Esophagus squamous epithelium (tissue), 5 donors: ENCODE measurements at regions not wholly inside any gene's neighbourhood (a gene's known extent, or its start where the extent isn't known, plus 50 kb on each side); places are given as distances from the start of the nearest gene placed in this dataset.

Experiments
- DNase-seq: peaks from one replicate; lab custom pipeline; 2025; lab: John Stamatoyannopoulos, UW
- H3K27ac ChIP-seq, 4 donors: fragments of 200-600 bp; sonication (generic); one replicate each; pipeline ENCODE4 v1.5.1; 2016 to 2019; ENCODE audit warnings: mild to moderate bottlenecking in 1 of 4
- H3K27me3 ChIP-seq, 4 donors: fragments of 200-600 bp; sonication (generic); 1 replicate in 3 of 4; 2 replicates in 1 of 4; pipeline versions ENCODE4 v1.5.1 to v1.6.0; 2017 to 2021; ENCODE audit warnings: antibody characterized with exemption in 1 of 4
- H3K36me3 ChIP-seq, 3 donors: fragments of 200-600 bp; sonication (generic); one replicate each; pipeline ENCODE4 v1.5.1; 2016 to 2019
- H3K4me1 ChIP-seq, 3 donors: fragments of 200-600 bp; sonication (generic); one replicate each; pipeline ENCODE4 v1.5.1; 2017 to 2019
- H3K4me3 ChIP-seq, 4 donors: fragments of 200-600 bp; sonication (generic); 1 replicate in 3 of 4; 2 replicates in 1 of 4; pipeline ENCODE4 v1.5.1; 2016 to 2019; ENCODE audit warnings: mild to moderate bottlenecking in 2 of 4, moderate library complexity in 1 of 4
- H3K9me3 ChIP-seq, 3 donors: fragments of 200-600 bp; sonication (generic); one replicate each; pipeline ENCODE4 v1.5.1; 2016 to 2019
- POLR2A ChIP-seq, 4 donors: fragments of 450-650 bp; IDR thresholded peaks; one replicate each; pipeline ENCODE4 v1.6.1; 2017; ENCODE audit warnings: antibody characterized with exemption in 4 of 4, mild to moderate bottlenecking in 4 of 4, moderate library complexity in 3 of 4
- WGBS, 2 donors: methylation state at CpG; one replicate each; pipeline ENCODE4 v1.1.5; 2018; 5-methylcytosine and 5-hydroxymethylcytosine counted together
- intact Hi-C: fragments of 100-400 bp; cut with DNase I; formaldehyde crosslinking; loops from one replicate; pipeline ENCODE4 v1.15.0; 2022
- TF ChIP-seq, protein P1 (sequence below), 6 experiments: fragments of 450-650 bp in 4 of 6; fragments of 200-600 bp in 2 of 6; sonication (generic) in 2 of 6; IDR thresholded peaks; one replicate each; pipeline ENCODE4 v1.5.1; 2016 to 2019; ENCODE audit warnings: antibody characterized with exemption in 6 of 6, mild to moderate bottlenecking in 4 of 6, moderate library complexity in 4 of 6
- donor health status: DM: yes; HTN: yes; CAD: no.

DNA sequence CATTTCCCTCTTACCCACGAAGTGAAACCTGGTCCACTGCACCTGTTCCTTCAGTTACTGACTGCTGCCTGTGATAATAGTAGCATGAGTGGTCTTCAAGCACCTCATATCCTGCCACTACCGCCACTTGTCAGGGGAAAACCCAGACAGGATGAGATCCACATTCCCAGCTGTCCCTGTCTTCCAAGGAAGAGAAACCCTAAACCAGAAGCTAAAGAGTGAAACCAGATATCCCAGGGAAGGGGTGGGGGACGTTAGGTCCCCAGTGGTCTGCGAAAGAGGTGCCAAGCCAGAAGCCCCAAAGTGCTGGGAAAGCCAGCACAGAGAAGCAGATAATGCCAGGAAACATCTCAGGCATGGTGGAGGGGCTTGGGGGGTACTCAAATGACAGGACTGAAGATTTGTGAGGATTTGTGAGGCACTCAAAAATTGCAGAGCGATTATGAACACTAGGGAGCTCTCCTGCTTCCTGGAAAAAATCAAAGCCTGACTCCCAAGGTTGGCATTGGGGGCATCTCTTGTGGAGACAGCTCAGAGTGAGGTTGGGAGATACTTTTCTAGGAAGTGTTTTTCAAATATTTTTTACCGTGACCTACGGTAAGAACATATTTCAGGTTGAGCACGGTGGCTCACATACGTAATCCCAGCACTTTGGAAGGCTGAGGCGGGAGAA is 77.9 kb downstream of the TMEM30B start:
- TF ChIP-seq POLR2A (IDR thresholded peaks at IDR 0.05): no peak
- TF ChIP-seq, protein P1, sequence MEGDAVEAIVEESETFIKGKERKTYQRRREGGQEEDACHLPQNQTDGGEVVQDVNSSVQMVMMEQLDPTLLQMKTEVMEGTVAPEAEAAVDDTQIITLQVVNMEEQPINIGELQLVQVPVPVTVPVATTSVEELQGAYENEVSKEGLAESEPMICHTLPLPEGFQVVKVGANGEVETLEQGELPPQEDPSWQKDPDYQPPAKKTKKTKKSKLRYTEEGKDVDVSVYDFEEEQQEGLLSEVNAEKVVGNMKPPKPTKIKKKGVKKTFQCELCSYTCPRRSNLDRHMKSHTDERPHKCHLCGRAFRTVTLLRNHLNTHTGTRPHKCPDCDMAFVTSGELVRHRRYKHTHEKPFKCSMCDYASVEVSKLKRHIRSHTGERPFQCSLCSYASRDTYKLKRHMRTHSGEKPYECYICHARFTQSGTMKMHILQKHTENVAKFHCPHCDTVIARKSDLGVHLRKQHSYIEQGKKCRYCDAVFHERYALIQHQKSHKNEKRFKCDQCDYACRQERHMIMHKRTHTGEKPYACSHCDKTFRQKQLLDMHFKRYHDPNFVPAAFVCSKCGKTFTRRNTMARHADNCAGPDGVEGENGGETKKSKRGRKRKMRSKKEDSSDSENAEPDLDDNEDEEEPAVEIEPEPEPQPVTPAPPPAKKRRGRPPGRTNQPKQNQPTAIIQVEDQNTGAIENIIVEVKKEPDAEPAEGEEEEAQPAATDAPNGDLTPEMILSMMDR (IDR thresholded peaks at IDR 0.05): no peak
- DNase-seq: no peak
- Histone ChIP-seq H3K27ac (no peak overlapping the region), H3K27me3 (peaks cover 0 to 24% (median 0%) of the 10 kb centered on the region in 4 donors), H3K4me1 (no peaks in the 10 kb centered on the region), H3K36me3 (no peaks in the 10 kb centered on the region), H3K4me3 (no peak overlapping the region), H3K9me3 (no peaks in the 10 kb centered on the region)
- intact Hi-C loops: no loop called here
- WGBS, 2 donors: 70 to 71% methylated on average over 9 to 10 of the region's 10 CpGs

DNA sequence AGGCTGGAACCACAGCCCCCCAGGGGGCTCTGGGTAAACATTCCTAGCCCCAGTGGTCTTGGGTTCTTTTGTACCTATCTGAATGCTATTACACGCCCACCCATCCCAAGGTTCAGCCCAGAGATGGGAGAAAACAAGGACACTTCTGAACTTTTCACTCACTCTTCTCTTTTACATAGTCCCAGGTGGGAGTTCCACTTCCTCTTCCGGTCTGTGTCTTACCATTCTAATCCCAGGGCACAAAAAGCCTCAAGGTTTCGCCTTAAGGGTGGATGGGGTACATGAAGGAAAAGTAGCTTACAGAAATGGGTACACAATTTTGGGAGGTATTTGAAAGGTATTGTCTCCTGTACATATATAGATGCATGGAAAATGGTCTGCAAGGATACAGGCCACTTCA is 79.0 kb downstream of the TMEM30B start:
- intact Hi-C loops: no loop called here
- no peak overlapping the region for H3K4me3 ChIP-seq
- peaks cover 0 to 24% (median 0%) of the 10 kb centered on the region in 4 donors for H3K27me3 ChIP-seq
- no peaks in the 10 kb centered on the region for H3K36me3 ChIP-seq
- no peaks in the 10 kb centered on the region for H3K4me1 ChIP-seq
- no peak for TF ChIP-seq POLR2A (IDR thresholded peaks at IDR 0.05)
- TF ChIP-seq, protein P1 (IDR thresholded peaks at IDR 0.05): no peak
- H3K9me3 ChIP-seq: no peaks in the 10 kb centered on the region
- WGBS, 2 donors: 65 to 78% methylated on average over 1 to 3 of the region's 3 CpGs
- DNase-seq: no peak
- H3K27ac ChIP-seq: no peak overlapping the region

DNA sequence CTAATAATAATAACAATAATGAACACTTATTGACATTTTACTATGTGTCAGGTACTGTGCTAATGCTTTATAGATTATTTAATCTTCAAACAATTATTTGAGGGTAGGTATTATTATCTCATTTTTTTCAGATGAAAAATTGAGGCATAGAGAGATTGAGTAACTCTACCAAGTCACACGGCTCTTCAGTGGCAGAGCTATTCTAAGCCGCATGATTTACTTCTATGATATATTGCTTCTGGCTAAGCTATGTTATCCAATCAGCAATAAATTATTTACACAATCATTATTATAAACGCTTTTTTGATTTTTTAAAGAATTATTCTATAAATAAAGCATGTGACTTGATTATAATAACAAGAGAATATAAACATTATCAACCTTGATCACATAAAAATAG is 80.0 kb downstream of the TMEM30B start:
- Histone ChIP-seq H3K36me3 (no peaks in the 10 kb centered on the region), H3K27me3 (peaks cover 0 to 24% (median 0%) of the 10 kb centered on the region in 4 donors), H3K27ac (no peak overlapping the region), H3K4me3 (no peak overlapping the region), H3K9me3 (no peaks in the 10 kb centered on the region), H3K4me1 (no peaks in the 10 kb centered on the region)
- no peak for DNase-seq
- TF ChIP-seq, protein P1 (IDR thresholded peaks at IDR 0.05): no peak
- no peak for TF ChIP-seq POLR2A (IDR thresholded peaks at IDR 0.05)
- 44 to 54% methylated on average over 3 of the region's 3 CpGs for WGBS, 2 donors
- intact Hi-C loops: no loop called here

GRCh38 chr14:61197416-61197815 is 83.7 kb downstream of the TMEM30B start:
- H3K4me3 ChIP-seq: no peak overlapping the region
- intact Hi-C loops: no loop called here
- H3K4me1 ChIP-seq: no peaks in the 10 kb centered on the region
- TF ChIP-seq, protein P1 (IDR thresholded peaks at IDR 0.05): no peak
- TF ChIP-seq POLR2A (IDR thresholded peaks at IDR 0.05): no peak
- no peak for DNase-seq
- peaks cover 0 to 11% (median 0%) of the 10 kb centered on the region in 4 donors for H3K27me3 ChIP-seq
- H3K27ac ChIP-seq: no peak overlapping the region
- WGBS, 2 donors: 60 to 77% methylated on average over 3 to 4 of the region's 4 CpGs
- no peaks in the 10 kb centered on the region for H3K36me3 ChIP-seq
- H3K9me3 ChIP-seq: no peaks in the 10 kb centered on the region

DNA sequence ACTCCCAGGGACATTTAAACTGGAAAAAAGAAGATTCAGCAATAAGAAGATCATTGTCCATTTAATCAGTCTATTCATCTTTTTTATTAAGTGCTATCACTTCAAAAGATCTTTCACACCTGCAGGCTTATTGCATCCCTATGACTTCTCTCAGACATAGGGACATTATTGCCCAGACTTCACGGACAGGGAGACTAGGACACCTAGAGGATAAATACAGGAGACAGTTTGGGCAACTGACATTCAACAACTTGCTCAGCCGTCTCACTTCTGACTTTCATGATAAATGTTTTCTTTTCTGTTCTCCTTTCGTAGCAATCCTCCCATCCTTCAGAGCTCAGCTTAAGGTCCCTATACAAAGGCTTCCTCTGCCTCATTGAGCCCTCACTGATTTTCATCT is 84.3 kb downstream of the TMEM30B start:
- Histone ChIP-seq H3K4me3 (no peak overlapping the region), H3K36me3 (no peaks in the 10 kb centered on the region), H3K4me1 (no peaks in the 10 kb centered on the region), H3K27ac (no peak overlapping the region), H3K27me3 (peaks cover 0 to 6% (median 0%) of the 10 kb centered on the region in 4 donors), H3K9me3 (no peaks in the 10 kb centered on the region)
- intact Hi-C loops: no loop called here
- WGBS, 2 donors: 51 to 62% methylated on average over 3 of the region's 3 CpGs
- TF ChIP-seq, protein P1 (IDR thresholded peaks at IDR 0.05): no peak
- no peak for TF ChIP-seq POLR2A (IDR thresholded peaks at IDR 0.05)
- no peak for DNase-seq
